ENCODE measurements at regions not wholly inside any gene's neighbourhood (a gene's known extent, or its start where the extent isn't known, plus 50 kb on each side); places are given as distances from the start of the nearest gene placed in this dataset.

GRCh38 chr11:101331411-101331810 is 201.8 kb upstream of the PGR start:
- Histone ChIP-seq H4K20me1 (ENCODE audit: control insufficient read depth, extremely low read depth, insufficient read depth, low read length) (no peaks in the 10 kb centered on the region), H3K27ac (ENCODE audit: control insufficient read depth, insufficient read depth, low read length) (no peak overlapping the region), H3K36me3 (ENCODE audit: control insufficient read depth in 2 of 2, extremely low read depth in 1 of 2, insufficient read depth in 2 of 2, low read length in 2 of 2) (no peaks in the 10 kb centered on the region), H3K79me2 (ENCODE audit: control insufficient read depth, insufficient read depth, low read length) (no peaks in the 10 kb centered on the region), H3K9ac (ENCODE audit: control insufficient read depth, extremely low read depth, insufficient read depth, low read length) (no peak overlapping the region), H3K4me2 (ENCODE audit: control insufficient read depth, extremely low read depth, insufficient read depth, low read depth, low read length) (no peak overlapping the region), H2AFZ (ENCODE audit: control insufficient read depth, low read length) (no peak overlapping the region), H3K4me3 (ENCODE audit: control insufficient read depth in 2 of 3, extremely low read depth in 1 of 3, insufficient read depth in 2 of 3, low read depth in 1 of 3, low read length in 3 of 3) (no peak overlapping the region), H3K4me1 (ENCODE audit: control insufficient read depth, extremely low read depth, insufficient read depth, low read length) (no peaks in the 10 kb centered on the region), H3K9me3 (ENCODE audit: control insufficient read depth, low read depth, low read length) (no peaks in the 10 kb centered on the region), H3K9me1 (ENCODE audit: control insufficient read depth, extremely low read depth, insufficient read depth, low read length) (no peaks in the 10 kb centered on the region), H3K27me3 (ENCODE audit: control insufficient read depth, extremely low read depth, insufficient read depth, low read length) (no peaks in the 10 kb centered on the region)
- dilution Hi-C loops (cut with MboI; ENCODE audit: extremely low pct_ligation_motif_present, low sequenced_read_pairs): no loop called here
- FAIRE-seq (no peak), DNase-seq (ENCODE audit: low read depth, low spot score) (no peak)
- TF ChIP-seq CTCF (optimal IDR thresholded peaks at IDR 0.05 in 1 of 3, IDR thresholded peaks at IDR 0.05 in 1 of 3, conservative IDR thresholded peaks at IDR 0.05 in 1 of 3; ENCODE audit: extremely low read depth in 1 of 3, insufficient read depth in 2 of 3, low read length in 3 of 3) (no peak), EZH2 (IDR thresholded peaks at IDR 0.05; ENCODE audit: low read length) (no peak)

GRCh38 chr11:101327908-101328307 is 198.3 kb upstream of the PGR start:
- H2AFZ ChIP-seq (ENCODE audit: control insufficient read depth, low read length): no peak overlapping the region
- no peaks in the 10 kb centered on the region for H3K36me3 ChIP-seq (ENCODE audit: control insufficient read depth in 2 of 2, extremely low read depth in 1 of 2, insufficient read depth in 2 of 2, low read length in 2 of 2)
- no peaks in the 10 kb centered on the region for H3K9me3 ChIP-seq (ENCODE audit: control insufficient read depth, low read depth, low read length)
- H3K9ac ChIP-seq (ENCODE audit: control insufficient read depth, extremely low read depth, insufficient read depth, low read length): no peak overlapping the region
- no peaks in the 10 kb centered on the region for H3K79me2 ChIP-seq (ENCODE audit: control insufficient read depth, insufficient read depth, low read length)
- H3K4me3 ChIP-seq (ENCODE audit: control insufficient read depth in 2 of 3, extremely low read depth in 1 of 3, insufficient read depth in 2 of 3, low read depth in 1 of 3, low read length in 3 of 3): no peak overlapping the region
- no peak for FAIRE-seq
- H3K4me2 ChIP-seq (ENCODE audit: control insufficient read depth, extremely low read depth, insufficient read depth, low read depth, low read length): no peak overlapping the region
- H4K20me1 ChIP-seq (ENCODE audit: control insufficient read depth, extremely low read depth, insufficient read depth, low read length): no peaks in the 10 kb centered on the region
- no peaks in the 10 kb centered on the region for H3K4me1 ChIP-seq (ENCODE audit: control insufficient read depth, extremely low read depth, insufficient read depth, low read length)
- no peak for TF ChIP-seq EZH2 (IDR thresholded peaks at IDR 0.05; ENCODE audit: low read length)
- TF ChIP-seq CTCF (optimal IDR thresholded peaks at IDR 0.05 in 1 of 3, IDR thresholded peaks at IDR 0.05 in 1 of 3, conservative IDR thresholded peaks at IDR 0.05 in 1 of 3; ENCODE audit: extremely low read depth in 1 of 3, insufficient read depth in 2 of 3, low read length in 3 of 3): no peak
- H3K9me1 ChIP-seq (ENCODE audit: control insufficient read depth, extremely low read depth, insufficient read depth, low read length): no peaks in the 10 kb centered on the region
- no peak for DNase-seq (ENCODE audit: low read depth, low spot score)
- no peaks in the 10 kb centered on the region for H3K27me3 ChIP-seq (ENCODE audit: control insufficient read depth, extremely low read depth, insufficient read depth, low read length)
- dilution Hi-C loops (cut with MboI; ENCODE audit: extremely low pct_ligation_motif_present, low sequenced_read_pairs): no loop called here
- no peak overlapping the region for H3K27ac ChIP-seq (ENCODE audit: control insufficient read depth, insufficient read depth, low read length)
